Prostate gland (tissue), 2 donors: ENCODE measurements at regions not wholly inside any gene's neighbourhood (a gene's known extent, or its start where the extent isn't known, plus 50 kb on each side); places are given as distances from the start of the nearest gene placed in this dataset.

Experiments used
- DNase-seq: peaks from one replicate; pipeline ENCODE4 v3.0.0-alpha.2; 2019; ENCODE audit warnings: low spot score
- H3K27ac ChIP-seq, 2 donors: fragments of 200-600 bp; sonication (generic); 2 replicates each; pipeline ENCODE4 v1.5.1; 2017 to 2019
- H3K27me3 ChIP-seq: fragments of 200-600 bp; sonication (generic); replicated peaks from 2 replicates; pipeline ENCODE4 v1.5.1; 2019; ENCODE audit not compliant: insufficient read depth
- H3K36me3 ChIP-seq, 2 donors: fragments of 200-600 bp; sonication (generic); 1 replicate in 1 of 2; 2 replicates in 1 of 2; pipeline versions ENCODE4 v1.5.1 to v1.8.1; 2017 to 2019
- H3K4me1 ChIP-seq: fragments of 200-600 bp; sonication (generic); replicated peaks from 2 replicates; pipeline ENCODE4 v1.5.1; 2019
- H3K4me3 ChIP-seq, 2 donors: fragments of 200-600 bp; sonication (generic); 2 replicates each; pipeline ENCODE4 v1.5.1; 2017 to 2019
- H3K9me3 ChIP-seq: fragments of 200-600 bp; sonication (generic); 2 replicates; pipeline ENCODE4 v1.5.1; 2017
- POLR2A ChIP-seq: fragments of 450-650 bp; IDR thresholded peaks from one replicate; pipeline ENCODE4 v1.6.1; 2016; ENCODE audit warnings: antibody characterized with exemption, mild to moderate bottlenecking
- POLR2AphosphoS5 ChIP-seq: sonication (generic); formaldehyde crosslinking; IDR thresholded peaks from one replicate; pipeline ENCODE4 v1.6.1; 2017; ENCODE audit warnings: antibody characterized with exemption
- WGBS: methylation state at CpG from one replicate; pipeline ENCODE4 v1.1.5; 2018; 5-methylcytosine and 5-hydroxymethylcytosine counted together
- intact Hi-C: fragments of 100-400 bp; cut with DNase I; formaldehyde crosslinking; loops from one replicate; pipeline ENCODE4 v1.14.2; 2022
- TF ChIP-seq, protein P1 (sequence below), 4 experiments: fragments of 200-600 bp in 2 of 4; fragments of 450-650 bp in 2 of 4; sonication (generic) in 2 of 4; IDR thresholded peaks; 1 replicate in 3 of 4; 2 replicates in 1 of 4; pipeline ENCODE4 v1.5.1; 2016 to 2019; ENCODE audit warnings: antibody characterized with exemption in 4 of 4, mild to moderate bottlenecking in 2 of 4, moderate library complexity in 2 of 4

DNA sequence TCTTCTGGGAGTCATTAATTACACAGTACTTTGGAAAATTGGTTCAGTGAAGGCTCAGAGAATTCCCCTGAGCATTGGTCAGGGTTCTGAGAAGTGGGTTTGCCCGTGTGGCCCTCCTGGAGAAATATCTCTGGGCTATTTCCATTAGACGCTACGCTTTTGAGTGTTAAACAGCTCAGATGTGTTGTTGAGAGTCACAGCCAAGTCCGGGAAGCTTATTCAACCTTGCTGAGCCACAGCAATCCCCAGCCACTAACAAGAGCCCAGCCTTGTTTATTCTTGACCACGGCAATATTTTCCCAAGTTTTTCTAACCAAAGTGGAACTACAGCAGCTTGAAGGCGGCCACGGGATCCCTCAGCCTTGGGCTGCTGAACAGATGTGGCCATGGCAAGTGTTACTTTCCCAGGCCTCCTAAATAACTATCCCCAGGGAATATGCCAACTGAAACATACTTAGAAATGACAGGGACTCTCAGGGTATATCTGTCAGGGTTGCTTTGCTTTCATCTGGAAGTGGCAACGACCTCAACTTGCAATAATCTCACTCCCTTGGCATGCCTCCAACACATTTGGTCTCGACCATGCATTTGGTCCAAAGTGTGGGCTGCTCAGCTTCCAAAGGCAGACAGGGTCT, 214.7 kb downstream of the EMX2 start:
- Histone ChIP-seq H3K4me1 (no peaks in the 10 kb centered on the region), H3K4me3 (no peak overlapping the region), H3K27ac (no peak overlapping the region), H3K27me3 (peaks cover 3% of the 10 kb centered on the region), H3K36me3 (no peaks in the 10 kb centered on the region), H3K9me3 (no peaks in the 10 kb centered on the region)
- DNase-seq, result no peak
- 54% methylated on average over 9 of the region's 9 CpGs for WGBS
- TF ChIP-seq POLR2A (no peak), POLR2AphosphoS5 (no peak)
- TF ChIP-seq, protein P1, sequence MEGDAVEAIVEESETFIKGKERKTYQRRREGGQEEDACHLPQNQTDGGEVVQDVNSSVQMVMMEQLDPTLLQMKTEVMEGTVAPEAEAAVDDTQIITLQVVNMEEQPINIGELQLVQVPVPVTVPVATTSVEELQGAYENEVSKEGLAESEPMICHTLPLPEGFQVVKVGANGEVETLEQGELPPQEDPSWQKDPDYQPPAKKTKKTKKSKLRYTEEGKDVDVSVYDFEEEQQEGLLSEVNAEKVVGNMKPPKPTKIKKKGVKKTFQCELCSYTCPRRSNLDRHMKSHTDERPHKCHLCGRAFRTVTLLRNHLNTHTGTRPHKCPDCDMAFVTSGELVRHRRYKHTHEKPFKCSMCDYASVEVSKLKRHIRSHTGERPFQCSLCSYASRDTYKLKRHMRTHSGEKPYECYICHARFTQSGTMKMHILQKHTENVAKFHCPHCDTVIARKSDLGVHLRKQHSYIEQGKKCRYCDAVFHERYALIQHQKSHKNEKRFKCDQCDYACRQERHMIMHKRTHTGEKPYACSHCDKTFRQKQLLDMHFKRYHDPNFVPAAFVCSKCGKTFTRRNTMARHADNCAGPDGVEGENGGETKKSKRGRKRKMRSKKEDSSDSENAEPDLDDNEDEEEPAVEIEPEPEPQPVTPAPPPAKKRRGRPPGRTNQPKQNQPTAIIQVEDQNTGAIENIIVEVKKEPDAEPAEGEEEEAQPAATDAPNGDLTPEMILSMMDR (IDR thresholded peaks at IDR 0.05), result no peak
- intact Hi-C loops, result no loop called here

DNA sequence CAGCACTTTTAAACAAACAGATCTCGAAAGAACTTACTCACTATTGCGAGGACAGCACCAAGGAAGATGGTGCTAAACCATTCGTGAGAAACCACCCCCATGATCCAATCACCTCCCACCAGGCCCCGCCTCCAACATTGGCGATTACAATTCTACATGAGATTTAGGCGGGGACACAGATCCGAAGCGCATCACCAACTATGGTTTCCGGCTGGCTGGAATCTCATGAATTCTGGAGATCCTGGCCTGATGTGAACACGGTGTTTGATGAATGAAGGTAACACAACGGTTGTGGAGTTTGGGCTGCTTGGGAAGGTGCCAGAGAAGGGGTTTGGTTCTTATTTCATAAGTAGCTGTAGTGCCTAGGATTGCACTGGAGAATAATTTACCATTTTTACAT, 216.7 kb downstream of the EMX2 start:
- Histone ChIP-seq H3K4me3 (no peak overlapping the region), H3K4me1 (no peaks in the 10 kb centered on the region), H3K27me3 (peaks cover 3% of the 10 kb centered on the region), H3K9me3 (no peaks in the 10 kb centered on the region), H3K36me3 (no peaks in the 10 kb centered on the region), H3K27ac (no peak overlapping the region)
- TF ChIP-seq POLR2AphosphoS5, result no peak
- TF ChIP-seq, protein P1 (IDR thresholded peaks at IDR 0.05), result no peak
- TF ChIP-seq POLR2A, result no peak
- no peak for DNase-seq
- intact Hi-C loops, result no loop called here
- WGBS, result 92% methylated on average over 11 of the region's 11 CpGs

DNA sequence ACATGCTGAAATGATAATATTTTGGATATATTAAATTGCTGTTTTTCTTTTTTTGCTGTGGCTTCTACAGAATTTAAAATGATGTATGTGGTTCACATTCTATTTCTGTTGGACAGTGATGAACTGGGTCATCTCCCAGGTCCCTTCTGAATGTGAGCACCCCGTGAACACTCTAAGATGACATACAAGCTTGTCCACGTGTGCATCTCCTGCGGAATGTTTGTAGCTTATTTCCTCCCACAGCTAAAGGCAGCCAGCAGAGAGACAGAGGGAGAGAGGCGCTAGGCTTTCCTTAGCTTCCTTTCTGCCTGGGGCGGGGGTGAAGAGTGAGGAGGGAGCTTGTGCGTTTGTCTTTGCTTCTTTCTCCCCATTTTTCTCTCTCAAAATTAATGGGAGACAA, 219.1 kb downstream of the EMX2 start:
- Histone ChIP-seq H3K36me3 (no peaks in the 10 kb centered on the region), H3K27ac (no peak overlapping the region), H3K4me3 (no peak overlapping the region), H3K27me3 (peaks cover 3% of the 10 kb centered on the region), H3K4me1 (no peaks in the 10 kb centered on the region), H3K9me3 (no peaks in the 10 kb centered on the region)
- WGBS, result 72% methylated on average over 6 of the region's 6 CpGs
- no peak for TF ChIP-seq POLR2AphosphoS5
- no peak for TF ChIP-seq POLR2A
- TF ChIP-seq, protein P1 (IDR thresholded peaks at IDR 0.05), result no peak
- DNase-seq, result no peak
- intact Hi-C loops, result no loop called here

DNA sequence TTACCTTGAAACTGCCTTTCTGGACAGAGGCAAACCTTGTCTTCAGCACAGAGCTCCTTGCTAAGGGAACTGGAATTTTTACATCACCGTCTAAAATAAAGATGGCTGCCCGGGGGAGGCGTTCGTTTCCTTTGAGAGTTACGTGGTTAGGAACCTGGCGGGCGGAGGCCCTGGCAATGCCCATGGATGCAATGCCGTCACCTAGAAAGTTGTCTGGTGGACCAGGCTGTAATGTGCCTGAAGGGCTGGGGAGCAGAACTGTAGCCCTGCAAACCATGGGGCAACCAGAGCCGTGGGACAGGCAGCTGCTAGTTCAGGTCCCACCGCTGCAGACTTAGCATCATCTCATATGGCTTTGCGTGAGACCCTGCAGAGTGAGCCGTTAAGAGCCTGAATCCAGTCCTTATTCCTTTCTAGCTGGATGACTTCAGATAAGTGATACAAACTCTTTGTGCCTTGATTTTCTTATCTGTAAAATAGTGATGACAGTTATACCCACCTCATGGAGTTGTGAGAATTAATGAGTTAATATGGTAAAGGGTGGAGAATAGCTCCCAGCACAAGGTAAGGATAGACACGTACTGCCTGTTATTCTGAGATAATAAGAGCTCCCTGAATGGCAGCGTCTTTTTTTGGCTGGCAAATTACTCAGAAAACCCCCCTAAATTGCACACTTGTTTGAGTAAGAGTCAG, 219.7 kb downstream of the EMX2 start:
- 82% methylated on average over 14 of the region's 14 CpGs for WGBS
- intact Hi-C loops, result no loop called here
- no peaks in the 10 kb centered on the region for H3K4me1 ChIP-seq
- no peak overlapping the region for H3K4me3 ChIP-seq
- no peak overlapping the region for H3K27ac ChIP-seq
- no peak for DNase-seq
- H3K27me3 ChIP-seq, result peaks cover 3% of the 10 kb centered on the region
- no peaks in the 10 kb centered on the region for H3K9me3 ChIP-seq
- TF ChIP-seq POLR2AphosphoS5 (no peak), POLR2A (no peak)
- TF ChIP-seq, protein P1 (IDR thresholded peaks at IDR 0.05), result no peak
- H3K36me3 ChIP-seq, result no peaks in the 10 kb centered on the region

DNA sequence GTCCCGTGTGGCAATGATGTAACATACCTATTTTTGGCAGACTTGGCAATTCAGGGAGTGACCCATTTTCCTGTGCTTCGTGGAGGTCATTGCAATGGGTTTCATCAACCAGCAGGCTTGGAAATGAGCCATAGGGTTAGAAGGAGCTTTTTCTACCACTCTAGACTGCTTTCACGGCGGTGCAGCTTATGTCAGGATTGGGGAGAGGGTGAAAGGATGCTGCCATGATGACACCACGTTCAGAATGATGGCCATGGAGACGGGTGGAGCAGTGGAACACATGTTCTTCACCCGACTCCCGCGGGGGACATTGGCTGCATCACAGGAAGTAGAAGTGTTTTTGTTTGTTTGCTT, 220.2 kb downstream of the EMX2 start:
- no peak overlapping the region for H3K27ac ChIP-seq
- no peaks in the 10 kb centered on the region for H3K9me3 ChIP-seq
- 72% methylated on average over 9 of the region's 9 CpGs for WGBS
- peaks cover 3% of the 10 kb centered on the region for H3K27me3 ChIP-seq
- no peaks in the 10 kb centered on the region for H3K4me1 ChIP-seq
- intact Hi-C loops, result no loop called here
- no peaks in the 10 kb centered on the region for H3K36me3 ChIP-seq
- no peak overlapping the region for H3K4me3 ChIP-seq
- DNase-seq, result no peak
- TF ChIP-seq, protein P1 (IDR thresholded peaks at IDR 0.05), result no peak
- no peak for TF ChIP-seq POLR2A
- no peak for TF ChIP-seq POLR2AphosphoS5
